ENCODE measurements at regions not wholly inside any gene's neighbourhood (a gene's known extent, or its start where the extent isn't known, plus 50 kb on each side); places are given as distances from the start of the nearest gene placed in this dataset.
"Not testable (repeated sequence)": the region's sequence is repeated elsewhere in the genome, so short reads cannot be mapped to it uniquely, and the experiment has no call there.

GRCh38 chrX:124242131-124242530 lies 90.3 kb upstream of the TEX13D start:
- peaks cover 6% of the 10 kb centered on the region for H3K4me1 ChIP-seq (ENCODE audit: control insufficient read depth, insufficient read depth, low read length)
- H3K27me3 ChIP-seq (ENCODE audit: control insufficient read depth, insufficient read depth, low read length) = no peaks in the 10 kb centered on the region
- H3K9ac ChIP-seq (ENCODE audit: low read length) = no peak overlapping the region
- H3K36me3 ChIP-seq (ENCODE audit: control insufficient read depth, insufficient read depth, low read length) = no peaks in the 10 kb centered on the region
- H3K27ac ChIP-seq (ENCODE audit: low read depth, low read length) = peak overlapping the region; percentile 61
- no peak overlapping the region for H3K4me3 ChIP-seq (ENCODE audit: low read length)

- no peak overlapping the region for H3K27ac ChIP-seq (ENCODE audit: low read depth, low read length)
- no peaks in the 10 kb centered on the region for H3K27me3 ChIP-seq (ENCODE audit: control insufficient read depth, insufficient read depth, low read length)
- H3K4me1 ChIP-seq (ENCODE audit: control insufficient read depth, insufficient read depth, low read length) = no peaks in the 10 kb centered on the region
- no peak overlapping the region for H3K4me3 ChIP-seq (ENCODE audit: low read length)
- H3K9ac ChIP-seq (ENCODE audit: low read length) = no peak overlapping the region
- no peaks in the 10 kb centered on the region for H3K36me3 ChIP-seq (ENCODE audit: control insufficient read depth, insufficient read depth, low read length)
These were observed 83.1 kb upstream of the TEX13D start for GRCh38 chrX:124249345-124249744.

- Histone ChIP-seq H3K4me1 (ENCODE audit: control insufficient read depth, insufficient read depth, low read length) (no peaks in the 10 kb centered on the region), H3K4me3 (ENCODE audit: low read length) (no peak overlapping the region), H3K27ac (ENCODE audit: low read depth, low read length) (no peak overlapping the region), H3K27me3 (ENCODE audit: control insufficient read depth, insufficient read depth, low read length) (no peaks in the 10 kb centered on the region), H3K36me3 (ENCODE audit: control insufficient read depth, insufficient read depth, low read length) (no peaks in the 10 kb centered on the region), H3K9ac (ENCODE audit: low read length) (no peak overlapping the region)
These were observed 81.5 kb upstream of the TEX13D start for GRCh38 chrX:124250835-124251437.

- no peaks in the 10 kb centered on the region for H3K36me3 ChIP-seq (ENCODE audit: control insufficient read depth, insufficient read depth, low read length)
- H3K27me3 ChIP-seq (ENCODE audit: control insufficient read depth, insufficient read depth, low read length) = no peaks in the 10 kb centered on the region
- no peak overlapping the region for H3K27ac ChIP-seq (ENCODE audit: low read depth, low read length)
- H3K4me1 ChIP-seq (ENCODE audit: control insufficient read depth, insufficient read depth, low read length) = peaks cover 6% of the 10 kb centered on the region
- H3K9ac ChIP-seq (ENCODE audit: low read length) = no peak overlapping the region
- no peak overlapping the region for H3K4me3 ChIP-seq (ENCODE audit: low read length)
These were observed 77.8 kb upstream of the TEX13D start for GRCh38 chrX:124254611-124255010.

- H3K36me3 ChIP-seq (ENCODE audit: control insufficient read depth, insufficient read depth, low read length) = no peaks in the 10 kb centered on the region
- H3K9ac ChIP-seq (ENCODE audit: low read length) = no peak overlapping the region
- H3K27me3 ChIP-seq (ENCODE audit: control insufficient read depth, insufficient read depth, low read length) = no peaks in the 10 kb centered on the region
- peak overlapping the region; percentile 49 for H3K27ac ChIP-seq (ENCODE audit: low read depth, low read length)
- no peak overlapping the region for H3K4me3 ChIP-seq (ENCODE audit: low read length)
- peaks cover 6% of the 10 kb centered on the region for H3K4me1 ChIP-seq (ENCODE audit: control insufficient read depth, insufficient read depth, low read length)
These were observed 76.2 kb upstream of the TEX13D start for GRCh38 chrX:124256216-124256615.

GRCh38 chrX:124256629-124257380 lies 75.7 kb upstream of the TEX13D start:
- Histone ChIP-seq H3K4me3 (ENCODE audit: low read length) (no peak overlapping the region), H3K27ac (ENCODE audit: low read depth, low read length) (peak overlapping the region; percentile 7), H3K36me3 (ENCODE audit: control insufficient read depth, insufficient read depth, low read length) (no peaks in the 10 kb centered on the region), H3K27me3 (ENCODE audit: control insufficient read depth, insufficient read depth, low read length) (no peaks in the 10 kb centered on the region), H3K9ac (ENCODE audit: low read length) (no peak overlapping the region), H3K4me1 (ENCODE audit: control insufficient read depth, insufficient read depth, low read length) (peaks cover 6% of the 10 kb centered on the region)

GRCh38 chrX:124257924-124258702 lies 74.3 kb upstream of the TEX13D start:
- Histone ChIP-seq H3K4me3 (ENCODE audit: low read length) (no peak overlapping the region), H3K27me3 (ENCODE audit: control insufficient read depth, insufficient read depth, low read length) (no peaks in the 10 kb centered on the region), H3K4me1 (ENCODE audit: control insufficient read depth, insufficient read depth, low read length) (peaks cover 6% of the 10 kb centered on the region), H3K9ac (ENCODE audit: low read length) (no peak overlapping the region), H3K27ac (ENCODE audit: low read depth, low read length) (no peak overlapping the region), H3K36me3 (ENCODE audit: control insufficient read depth, insufficient read depth, low read length) (no peaks in the 10 kb centered on the region)

- no peaks in the 10 kb centered on the region for H3K36me3 ChIP-seq (ENCODE audit: control insufficient read depth, insufficient read depth, low read length)
- no peak overlapping the region for H3K4me3 ChIP-seq (ENCODE audit: low read length)
- no peak overlapping the region for H3K9ac ChIP-seq (ENCODE audit: low read length)
- no peaks in the 10 kb centered on the region for H3K27me3 ChIP-seq (ENCODE audit: control insufficient read depth, insufficient read depth, low read length)
- no peak overlapping the region for H3K27ac ChIP-seq (ENCODE audit: low read depth, low read length)
- peaks cover 6% of the 10 kb centered on the region for H3K4me1 ChIP-seq (ENCODE audit: control insufficient read depth, insufficient read depth, low read length)
These were observed 71.6 kb upstream of the TEX13D start for GRCh38 chrX:124260845-124261244.

GRCh38 chrX:124263743-124264142 lies 68.7 kb upstream of the TEX13D start:
- Histone ChIP-seq H3K4me1 (ENCODE audit: control insufficient read depth, insufficient read depth, low read length) (peaks cover 9% of the 10 kb centered on the region), H3K36me3 (ENCODE audit: control insufficient read depth, insufficient read depth, low read length) (no peaks in the 10 kb centered on the region), H3K27me3 (ENCODE audit: control insufficient read depth, insufficient read depth, low read length) (no peaks in the 10 kb centered on the region), H3K4me3 (ENCODE audit: low read length) (no peak overlapping the region), H3K27ac (ENCODE audit: low read depth, low read length) (no peak overlapping the region), H3K9ac (ENCODE audit: low read length) (no peak overlapping the region)

GRCh38 chrX:124268099-124268498 lies 64.4 kb upstream of the TEX13D start:
- H3K4me1 ChIP-seq (ENCODE audit: control insufficient read depth, insufficient read depth, low read length) = peaks cover 12% of the 10 kb centered on the region
- H3K36me3 ChIP-seq (ENCODE audit: control insufficient read depth, insufficient read depth, low read length) = no peaks in the 10 kb centered on the region
- H3K9ac ChIP-seq (ENCODE audit: low read length) = no peak overlapping the region
- no peaks in the 10 kb centered on the region for H3K27me3 ChIP-seq (ENCODE audit: control insufficient read depth, insufficient read depth, low read length)
- H3K4me3 ChIP-seq (ENCODE audit: low read length) = no peak overlapping the region
- H3K27ac ChIP-seq (ENCODE audit: low read depth, low read length) = peak overlapping the region; percentile 30

GRCh38 chrX:124269881-124270280 lies 62.6 kb upstream of the TEX13D start:
- Histone ChIP-seq H3K36me3 (ENCODE audit: control insufficient read depth, insufficient read depth, low read length) (no peaks in the 10 kb centered on the region), H3K4me1 (ENCODE audit: control insufficient read depth, insufficient read depth, low read length) (peaks cover 12% of the 10 kb centered on the region), H3K27ac (ENCODE audit: low read depth, low read length) (peak overlapping the region; percentile 48), H3K9ac (ENCODE audit: low read length) (no peak overlapping the region), H3K4me3 (ENCODE audit: low read length) (no peak overlapping the region), H3K27me3 (ENCODE audit: control insufficient read depth, insufficient read depth, low read length) (no peaks in the 10 kb centered on the region)

GRCh38 chrX:124271599-124271998 lies 60.9 kb upstream of the TEX13D start:
- H3K27me3 ChIP-seq (ENCODE audit: control insufficient read depth, insufficient read depth, low read length); H3K4me3 ChIP-seq (ENCODE audit: low read length); H3K36me3 ChIP-seq (ENCODE audit: control insufficient read depth, insufficient read depth, low read length); H3K9ac ChIP-seq (ENCODE audit: low read length): not testable (repeated sequence)
- peak overlapping the region; percentile 42 for H3K27ac ChIP-seq (ENCODE audit: low read depth, low read length)
- H3K4me1 ChIP-seq (ENCODE audit: control insufficient read depth, insufficient read depth, low read length) = peaks cover 17% of the 10 kb centered on the region
